ENCODE measurements at regions not wholly inside any gene's neighbourhood (a gene's known extent, or its start where the extent isn't known, plus 50 kb on each side); places are given as distances from the start of the nearest gene placed in this dataset.

- Histone ChIP-seq H3K27ac (ENCODE audit: low read depth in 1 of 2, low read length in 1 of 2) (no peak overlapping the region), H3K4me1 (ENCODE audit: control insufficient read depth in 2 of 2, insufficient read depth in 2 of 2, low read length in 2 of 2) (no peaks in the 10 kb centered on the region), H3K27me3 (ENCODE audit: control insufficient read depth in 2 of 2, insufficient read depth in 1 of 2, low read length in 1 of 2) (no peaks in the 10 kb centered on the region), H3K9me3 (ENCODE audit: control insufficient read depth in 2 of 2, insufficient read depth in 1 of 2, low read length in 1 of 2) (no peaks in the 10 kb centered on the region), H3K4me3 (ENCODE audit: low read length in 2 of 2) (no peak overlapping the region), H3K36me3 (ENCODE audit: control insufficient read depth in 2 of 2, insufficient read depth in 2 of 2, low read length in 1 of 2) (no peaks in the 10 kb centered on the region)
- no peak for DNase-seq (ENCODE audit: low read depth in 6 of 9, low spot score in 9 of 9)
- WGBS = 80% methylated on average over 5 of the region's 5 CpGs
Observed at GRCh38 chr9:75414371-75415160, 326.3 kb downstream of the OSTF1 start.

DNA sequence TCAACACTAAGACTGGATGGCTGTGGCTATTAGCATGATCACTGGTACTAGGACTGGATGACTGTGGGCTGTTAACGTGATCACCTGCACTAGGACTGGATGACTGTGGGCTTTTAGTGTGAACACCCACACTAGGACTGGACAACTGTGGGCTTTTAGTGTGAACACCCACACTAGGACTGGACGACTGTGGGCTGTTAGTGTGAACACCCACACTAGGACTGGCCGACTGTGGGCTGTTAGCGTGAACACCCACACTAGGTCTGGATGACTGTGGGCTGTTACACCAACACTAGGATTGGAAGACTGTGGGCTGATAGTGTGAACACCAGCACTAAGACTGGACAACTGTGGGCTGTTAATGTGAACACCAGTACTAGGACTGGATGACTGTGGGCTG is 329.2 kb downstream of the OSTF1 start:
- no peaks in the 10 kb centered on the region for H3K27me3 ChIP-seq (ENCODE audit: control insufficient read depth in 2 of 2, insufficient read depth in 1 of 2, low read length in 1 of 2)
- no peaks in the 10 kb centered on the region for H3K4me1 ChIP-seq (ENCODE audit: control insufficient read depth in 2 of 2, insufficient read depth in 2 of 2, low read length in 2 of 2)
- no peak overlapping the region for H3K27ac ChIP-seq (ENCODE audit: low read depth in 1 of 2, low read length in 1 of 2)
- no peak overlapping the region for H3K4me3 ChIP-seq (ENCODE audit: low read length in 2 of 2)
- H3K36me3 ChIP-seq (ENCODE audit: control insufficient read depth in 2 of 2, insufficient read depth in 2 of 2, low read length in 1 of 2) = no peaks in the 10 kb centered on the region
- DNase-seq (ENCODE audit: low read depth in 6 of 9, low spot score in 9 of 9) = no peak
- WGBS = 96% methylated on average over 4 of the region's 4 CpGs
- H3K9me3 ChIP-seq (ENCODE audit: control insufficient read depth in 2 of 2, insufficient read depth in 1 of 2, low read length in 1 of 2) = no peaks in the 10 kb centered on the region

DNA sequence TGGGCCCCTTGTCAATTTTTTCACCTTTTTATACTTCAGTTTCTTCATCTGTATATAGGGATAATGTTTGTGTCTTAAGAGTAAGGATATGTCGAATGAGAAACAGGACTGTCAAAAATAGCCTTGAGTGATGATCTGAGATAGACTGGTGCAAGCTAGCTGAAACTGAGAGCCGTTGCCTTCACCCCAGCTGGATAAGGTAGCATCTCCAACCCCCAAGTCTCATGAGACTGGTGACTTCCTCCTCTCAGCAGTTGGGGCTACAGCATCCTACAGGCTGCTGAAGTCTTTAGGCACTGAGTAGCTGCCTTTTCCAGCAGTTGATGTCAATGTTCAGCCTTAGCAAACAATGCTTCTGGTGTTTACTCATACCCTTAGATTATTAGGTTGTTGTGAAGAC is 330.2 kb downstream of the OSTF1 start:
- Histone ChIP-seq H3K4me1 (ENCODE audit: control insufficient read depth in 2 of 2, insufficient read depth in 2 of 2, low read length in 2 of 2) (no peaks in the 10 kb centered on the region), H3K4me3 (ENCODE audit: low read length in 2 of 2) (no peak overlapping the region), H3K27me3 (ENCODE audit: control insufficient read depth in 2 of 2, insufficient read depth in 1 of 2, low read length in 1 of 2) (no peaks in the 10 kb centered on the region), H3K27ac (ENCODE audit: low read depth in 1 of 2, low read length in 1 of 2) (no peak overlapping the region), H3K9me3 (ENCODE audit: control insufficient read depth in 2 of 2, insufficient read depth in 1 of 2, low read length in 1 of 2) (no peaks in the 10 kb centered on the region), H3K36me3 (ENCODE audit: control insufficient read depth in 2 of 2, insufficient read depth in 2 of 2, low read length in 1 of 2) (no peaks in the 10 kb centered on the region)
- DNase-seq (ENCODE audit: low read depth in 6 of 9, low spot score in 9 of 9) = no peak
- 85% methylated on average over 2 of the region's 2 CpGs for WGBS

DNA sequence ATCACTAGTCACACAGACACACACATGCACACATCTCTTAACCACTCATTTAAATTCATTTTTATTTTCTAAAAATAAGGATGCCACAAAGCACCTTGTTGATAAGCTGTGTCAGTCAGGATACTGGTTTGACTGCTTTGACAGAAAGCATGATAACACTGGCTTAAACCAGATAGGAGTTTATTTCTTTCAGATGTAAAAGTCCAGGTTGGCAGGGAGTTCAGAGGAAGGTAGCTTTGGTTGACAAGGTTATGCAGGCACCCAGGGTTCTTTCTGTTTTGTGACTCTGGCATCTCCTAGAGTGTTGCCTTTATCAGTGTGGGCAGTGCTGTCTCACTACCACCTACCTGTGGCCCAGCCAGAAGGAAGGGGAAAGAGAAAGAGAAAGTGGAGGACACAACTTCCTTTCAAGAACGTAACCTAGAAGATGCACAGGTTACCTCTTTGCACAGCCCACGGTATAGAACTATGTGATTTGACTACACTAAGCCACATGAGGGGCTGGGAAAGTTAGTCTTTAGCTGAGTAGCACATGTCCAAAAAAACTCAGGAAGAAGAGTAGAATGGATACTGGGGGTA is 334.7 kb downstream of the OSTF1 start:
- no peak overlapping the region for H3K27ac ChIP-seq (ENCODE audit: low read depth in 1 of 2, low read length in 1 of 2)
- no peak for DNase-seq (ENCODE audit: low read depth in 6 of 9, low spot score in 9 of 9)
- H3K27me3 ChIP-seq (ENCODE audit: control insufficient read depth in 2 of 2, insufficient read depth in 1 of 2, low read length in 1 of 2) = no peaks in the 10 kb centered on the region
- 76% methylated on average over 2 of the region's 2 CpGs for WGBS
- no peak overlapping the region for H3K4me3 ChIP-seq (ENCODE audit: low read length in 2 of 2)
- H3K9me3 ChIP-seq (ENCODE audit: control insufficient read depth in 2 of 2, insufficient read depth in 1 of 2, low read length in 1 of 2) = no peaks in the 10 kb centered on the region
- no peaks in the 10 kb centered on the region for H3K36me3 ChIP-seq (ENCODE audit: control insufficient read depth in 2 of 2, insufficient read depth in 2 of 2, low read length in 1 of 2)
- no peaks in the 10 kb centered on the region for H3K4me1 ChIP-seq (ENCODE audit: control insufficient read depth in 2 of 2, insufficient read depth in 2 of 2, low read length in 2 of 2)

GRCh38 chr9:75429531-75430475 is 341.5 kb downstream of the OSTF1 start:
- Histone ChIP-seq H3K9me3 (ENCODE audit: control insufficient read depth in 2 of 2, insufficient read depth in 1 of 2, low read length in 1 of 2) (no peaks in the 10 kb centered on the region), H3K36me3 (ENCODE audit: control insufficient read depth in 2 of 2, insufficient read depth in 2 of 2, low read length in 1 of 2) (no peaks in the 10 kb centered on the region), H3K4me1 (ENCODE audit: control insufficient read depth in 2 of 2, insufficient read depth in 2 of 2, low read length in 2 of 2) (no peaks in the 10 kb centered on the region), H3K27ac (ENCODE audit: low read depth in 1 of 2, low read length in 1 of 2) (no peak overlapping the region), H3K27me3 (ENCODE audit: control insufficient read depth in 2 of 2, insufficient read depth in 1 of 2, low read length in 1 of 2) (no peaks in the 10 kb centered on the region), H3K4me3 (ENCODE audit: low read length in 2 of 2) (no peak overlapping the region)
- WGBS = 86% methylated on average over 3 of the region's 3 CpGs
- no peak for DNase-seq (ENCODE audit: low read depth in 6 of 9, low spot score in 9 of 9)

GRCh38 chr9:75431375-75431774 is 343.1 kb downstream of the OSTF1 start:
- no peak for DNase-seq (ENCODE audit: low read depth in 6 of 9, low spot score in 9 of 9)
- H3K9me3 ChIP-seq (ENCODE audit: control insufficient read depth in 2 of 2, insufficient read depth in 1 of 2, low read length in 1 of 2) = no peaks in the 10 kb centered on the region
- H3K36me3 ChIP-seq (ENCODE audit: control insufficient read depth in 2 of 2, insufficient read depth in 2 of 2, low read length in 1 of 2) = no peaks in the 10 kb centered on the region
- no peak overlapping the region for H3K27ac ChIP-seq (ENCODE audit: low read depth in 1 of 2, low read length in 1 of 2)
- no peaks in the 10 kb centered on the region for H3K27me3 ChIP-seq (ENCODE audit: control insufficient read depth in 2 of 2, insufficient read depth in 1 of 2, low read length in 1 of 2)
- no peak overlapping the region for H3K4me3 ChIP-seq (ENCODE audit: low read length in 2 of 2)
- H3K4me1 ChIP-seq (ENCODE audit: control insufficient read depth in 2 of 2, insufficient read depth in 2 of 2, low read length in 2 of 2) = no peaks in the 10 kb centered on the region

- 85% methylated on average over 1 of the region's 1 CpG for WGBS
- H3K4me1 ChIP-seq (ENCODE audit: control insufficient read depth in 2 of 2, insufficient read depth in 2 of 2, low read length in 2 of 2) = no peaks in the 10 kb centered on the region
- H3K27ac ChIP-seq (ENCODE audit: low read depth in 1 of 2, low read length in 1 of 2) = no peak overlapping the region
- H3K9me3 ChIP-seq (ENCODE audit: control insufficient read depth in 2 of 2, insufficient read depth in 1 of 2, low read length in 1 of 2) = no peaks in the 10 kb centered on the region
- no peaks in the 10 kb centered on the region for H3K36me3 ChIP-seq (ENCODE audit: control insufficient read depth in 2 of 2, insufficient read depth in 2 of 2, low read length in 1 of 2)
- H3K4me3 ChIP-seq (ENCODE audit: low read length in 2 of 2) = no peak overlapping the region
- DNase-seq (ENCODE audit: low read depth in 6 of 9, low spot score in 9 of 9) = no peak
- no peaks in the 10 kb centered on the region for H3K27me3 ChIP-seq (ENCODE audit: control insufficient read depth in 2 of 2, insufficient read depth in 1 of 2, low read length in 1 of 2)
Observed at GRCh38 chr9:75432386-75432785, 344.1 kb downstream of the OSTF1 start.

DNA sequence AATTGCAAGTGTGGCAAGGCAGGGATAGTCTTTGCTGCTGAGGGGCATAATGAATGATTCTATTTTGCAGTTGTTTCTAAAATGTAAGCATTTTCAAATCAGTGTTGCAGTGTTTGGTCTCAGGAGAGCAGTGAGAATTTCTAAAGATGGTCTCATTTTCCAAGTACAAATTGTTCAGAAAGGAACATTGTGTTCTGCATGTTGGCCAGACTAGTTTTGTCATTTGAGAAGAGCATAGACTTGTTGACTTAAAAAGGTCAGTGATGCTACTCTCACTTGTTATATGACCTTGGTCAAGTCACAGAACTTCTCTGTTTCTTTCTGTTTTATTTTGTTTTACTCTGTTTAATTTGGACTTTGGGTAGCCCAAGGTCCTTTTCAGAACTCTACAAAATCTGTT is 344.6 kb downstream of the OSTF1 start:
- no peak overlapping the region for H3K4me3 ChIP-seq (ENCODE audit: low read length in 2 of 2)
- no peaks in the 10 kb centered on the region for H3K36me3 ChIP-seq (ENCODE audit: control insufficient read depth in 2 of 2, insufficient read depth in 2 of 2, low read length in 1 of 2)
- H3K9me3 ChIP-seq (ENCODE audit: control insufficient read depth in 2 of 2, insufficient read depth in 1 of 2, low read length in 1 of 2) = no peaks in the 10 kb centered on the region
- no peaks in the 10 kb centered on the region for H3K27me3 ChIP-seq (ENCODE audit: control insufficient read depth in 2 of 2, insufficient read depth in 1 of 2, low read length in 1 of 2)
- H3K27ac ChIP-seq (ENCODE audit: low read depth in 1 of 2, low read length in 1 of 2) = no peak overlapping the region
- H3K4me1 ChIP-seq (ENCODE audit: control insufficient read depth in 2 of 2, insufficient read depth in 2 of 2, low read length in 2 of 2) = no peaks in the 10 kb centered on the region
- no peak for DNase-seq (ENCODE audit: low read depth in 6 of 9, low spot score in 9 of 9)

- H3K27ac ChIP-seq (ENCODE audit: low read depth in 1 of 2, low read length in 1 of 2) = no peak overlapping the region
- no peaks in the 10 kb centered on the region for H3K36me3 ChIP-seq (ENCODE audit: control insufficient read depth in 2 of 2, insufficient read depth in 2 of 2, low read length in 1 of 2)
- H3K4me1 ChIP-seq (ENCODE audit: control insufficient read depth in 2 of 2, insufficient read depth in 2 of 2, low read length in 2 of 2) = no peaks in the 10 kb centered on the region
- no peaks in the 10 kb centered on the region for H3K27me3 ChIP-seq (ENCODE audit: control insufficient read depth in 2 of 2, insufficient read depth in 1 of 2, low read length in 1 of 2)
- no peak for DNase-seq (ENCODE audit: low read depth in 6 of 9, low spot score in 9 of 9)
- H3K4me3 ChIP-seq (ENCODE audit: low read length in 2 of 2) = no peak overlapping the region
- H3K9me3 ChIP-seq (ENCODE audit: control insufficient read depth in 2 of 2, insufficient read depth in 1 of 2, low read length in 1 of 2) = no peaks in the 10 kb centered on the region
- WGBS = 11% methylated on average over 2 of the region's 2 CpGs
Observed at GRCh38 chr9:75438716-75439115, 350.4 kb downstream of the OSTF1 start.
